H9 (cell line): ENCODE measurements at regions not wholly inside any gene's neighbourhood (a gene's known extent, or its start where the extent isn't known, plus 50 kb on each side); places are given as distances from the start of the nearest gene placed in this dataset.

Experiments used
- DNase-seq: peaks from one replicate; pipeline ENCODE4 v3.0.0-alpha.2; 2017
- H2AFZ ChIP-seq: one replicate; pipeline ENCODE4 v1.6.1; 2013; ENCODE audit warnings: mild to moderate bottlenecking, low read length, control low read depth, moderate library complexity
- H2AK5ac ChIP-seq: 2 replicates; pipeline ENCODE4 v1.6.1; 2013; ENCODE audit warnings: low read length, control low read depth, mixed read lengths; ENCODE audit not compliant: insufficient read length
- H2BK120ac ChIP-seq: one replicate; pipeline ENCODE4 v1.6.1; 2013; ENCODE audit warnings: low read depth, mild to moderate bottlenecking, low read length, control low read depth, inconsistent platforms; ENCODE audit not compliant: poor library complexity, severe bottlenecking
- H2BK12ac ChIP-seq: 2 replicates; pipeline ENCODE4 v1.6.1; 2013; ENCODE audit warnings: low read length, control low read depth, mixed read lengths, low read depth; ENCODE audit not compliant: insufficient read length
- H2BK15ac ChIP-seq: 2 replicates; pipeline ENCODE4 v1.6.1; 2013; ENCODE audit warnings: low read depth, low read length, control low read depth
- H2BK20ac ChIP-seq: one replicate; pipeline ENCODE4 v1.6.1; 2013; ENCODE audit warnings: low read depth, mild to moderate bottlenecking, low read length, control low read depth, inconsistent platforms; ENCODE audit not compliant: poor library complexity, severe bottlenecking
- H2BK5ac ChIP-seq: 2 replicates; pipeline ENCODE4 v1.6.1; 2013; ENCODE audit warnings: low read length, control low read depth, mixed read lengths; ENCODE audit not compliant: insufficient read length
- H3K14ac ChIP-seq: 2 replicates; pipeline ENCODE4 v1.6.1; 2013; ENCODE audit warnings: low read length, control low read depth; ENCODE audit not compliant: insufficient read depth
- H3K18ac ChIP-seq: 2 replicates; pipeline ENCODE4 v1.6.1; 2013; ENCODE audit warnings: low read depth, mild to moderate bottlenecking, mixed read lengths, low read length, control low read depth; ENCODE audit not compliant: insufficient read length
- H3K23ac ChIP-seq: 2 replicates; pipeline ENCODE4 v1.6.1; 2013; ENCODE audit warnings: low read length, control low read depth, mixed read lengths, low read depth; ENCODE audit not compliant: insufficient read length
- H3K23me2 ChIP-seq: 2 replicates; pipeline ENCODE4 v1.6.1; 2013; ENCODE audit warnings: low read depth, mild to moderate bottlenecking, mixed read lengths, low read length, control low read depth; ENCODE audit not compliant: insufficient read length, poor library complexity, severe bottlenecking
- H3K27ac ChIP-seq: 2 replicates; pipeline ENCODE4 v1.5.1; 2013; ENCODE audit warnings: low read length, control low read depth, mixed read lengths, low read depth; ENCODE audit not compliant: insufficient read length
- H3K27me3 ChIP-seq: 2 replicates; pipeline ENCODE4 v1.6.1; 2013; ENCODE audit warnings: low read length, control low read depth, inconsistent platforms; ENCODE audit not compliant: insufficient read depth
- H3K4ac ChIP-seq: 2 replicates; pipeline ENCODE4 v1.6.1; 2013; ENCODE audit warnings: low read depth, mild to moderate bottlenecking, control low read depth, inconsistent platforms, low read length, moderate library complexity
- H3K4me1 ChIP-seq: 2 replicates; pipeline ENCODE4 v1.6.1; 2013; ENCODE audit warnings: low read length, control low read depth, inconsistent platforms; ENCODE audit not compliant: insufficient read depth
- H3K4me2 ChIP-seq: 2 replicates; pipeline ENCODE4 v1.6.1; 2013; ENCODE audit warnings: low read length, control low read depth, mixed read lengths; ENCODE audit not compliant: insufficient read length, insufficient read depth
- H3K56ac ChIP-seq: 2 replicates; pipeline ENCODE4 v1.6.1; 2013; ENCODE audit warnings: low read depth, mild to moderate bottlenecking, mixed read lengths, low read length, control low read depth; ENCODE audit not compliant: insufficient read length
- H3K79me1 ChIP-seq: 2 replicates; pipeline ENCODE4 v1.6.1; 2013; ENCODE audit warnings: low read depth, mild to moderate bottlenecking, moderate library complexity, low read length, control low read depth, inconsistent platforms; ENCODE audit not compliant: insufficient read depth, poor library complexity, severe bottlenecking
- H3K79me2 ChIP-seq: 2 replicates; pipeline ENCODE4 v1.6.1; 2013; ENCODE audit warnings: low read length, control low read depth, inconsistent platforms; ENCODE audit not compliant: insufficient read depth
- H3K9ac ChIP-seq: 2 replicates; pipeline ENCODE4 v1.6.1; 2013; ENCODE audit warnings: low read length, control low read depth, mixed read lengths; ENCODE audit not compliant: insufficient read length; ENCODE audit errors: extremely low read depth
- H3K9me3 ChIP-seq: one replicate; pipeline ENCODE4 v1.6.1; 2013; ENCODE audit warnings: low read depth, low read length, inconsistent platforms; ENCODE audit not compliant: control insufficient read depth
- H3T11ph ChIP-seq: one replicate; pipeline ENCODE4 v1.6.1; 2013; ENCODE audit warnings: mild to moderate bottlenecking, low read length, control low read depth, inconsistent platforms
- H4K20me1 ChIP-seq: one replicate; pipeline ENCODE4 v1.6.1; 2013; ENCODE audit not compliant: control insufficient read depth, insufficient read length, insufficient read depth
- H4K5ac ChIP-seq: 2 replicates; pipeline ENCODE4 v1.6.1; 2013; ENCODE audit warnings: low read depth, mild to moderate bottlenecking, mixed read lengths, low read length, control low read depth; ENCODE audit not compliant: insufficient read length
- H4K8ac ChIP-seq: replicated peaks from 2 replicates; pipeline ENCODE4 v1.6.1; 2013; ENCODE audit warnings: low read length, control low read depth, mixed read lengths, low read depth; ENCODE audit not compliant: insufficient read length
- H4K91ac ChIP-seq: 2 replicates; pipeline ENCODE4 v1.6.1; 2013; ENCODE audit warnings: low read depth, mild to moderate bottlenecking, moderate library complexity, mixed read lengths, low read length, control low read depth; ENCODE audit not compliant: insufficient read length
- H3K27ac Mint-ChIP-seq, 3 experiments: 2 replicates in 2 of 3; 3 replicates in 1 of 3; pipeline ENCODE4 v1.8.0; 2020 to 2021; ENCODE audit warnings: mixed read lengths in 3 of 3, mild to moderate bottlenecking in 1 of 3, moderate library complexity in 1 of 3
- H3K27me3 Mint-ChIP-seq: 2 replicates; pipeline ENCODE4 v1.8.0; 2021; ENCODE audit warnings: low read depth, mild to moderate bottlenecking, moderate library complexity, mixed read lengths
- H3K36me3 Mint-ChIP-seq, 3 experiments: 2 replicates in 2 of 3; 3 replicates in 1 of 3; pipeline ENCODE4 v1.8.0; 2020 to 2021; ENCODE audit warnings: low read depth in 3 of 3, mixed read lengths in 3 of 3; ENCODE audit not compliant: insufficient read depth in 1 of 3
- H3K4me1 Mint-ChIP-seq, 2 experiments: 2 replicates each; pipeline ENCODE4 v1.8.0; 2020; ENCODE audit warnings: mixed read lengths in 2 of 2
- H3K4me3 Mint-ChIP-seq, 2 experiments: 2 replicates in 1 of 2; 3 replicates in 1 of 2; pipeline ENCODE4 v1.8.0; 2020 to 2021; ENCODE audit warnings: mild to moderate bottlenecking in 2 of 2, mixed read lengths in 2 of 2, moderate library complexity in 1 of 2
- H3K9me3 Mint-ChIP-seq, 2 experiments: 2 replicates in 1 of 2; 3 replicates in 1 of 2; pipeline ENCODE4 v1.8.0; 2020; ENCODE audit warnings: mild to moderate bottlenecking in 2 of 2, mixed read lengths in 2 of 2, moderate library complexity in 1 of 2
- CTCF ChIP-seq: fragments of 200-600 bp; sonication (generic); conservative IDR thresholded peaks from 3 replicates; pipeline ENCODE4 v1.8.0; 2021; ENCODE audit warnings: antibody characterized with exemption, mild to moderate bottlenecking
- WGBS: extraction: QIAGEN DNeasy Blood & Tissue Kit; methylation state at CpG from one replicate; pipeline ENCODE4 v1.1.7; 2013; ENCODE audit warnings: missing lambda C conversion rate, low lambda C conversion rate, mixed read lengths; ENCODE audit not compliant: insufficient read length; ENCODE audit errors: extremely low coverage; 5-methylcytosine and 5-hydroxymethylcytosine counted together

DNA sequence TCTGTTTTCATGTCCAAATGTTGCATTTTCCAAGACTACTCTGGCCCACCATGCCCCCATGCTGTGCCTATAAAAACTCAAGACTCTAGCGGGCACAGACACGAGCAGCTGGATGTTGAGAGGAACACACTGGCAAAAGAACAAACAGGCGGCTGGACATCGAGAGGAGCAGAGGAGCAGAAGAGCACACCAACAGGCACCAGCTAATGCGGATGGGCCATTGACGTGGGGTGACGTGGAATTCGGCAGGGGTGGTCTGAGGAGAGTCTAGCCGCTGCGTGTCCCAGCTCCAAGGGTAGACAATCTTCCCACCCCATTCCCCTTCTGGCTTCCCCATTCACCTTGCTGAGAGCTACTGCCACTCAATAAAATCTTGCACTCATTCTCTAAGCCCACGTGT is 54.4 kb upstream of the SMIM30 start:
- Histone ChIP-seq H2BK12ac (no peak overlapping the region), H2AFZ (no peak overlapping the region), H3K4me2 (no peak overlapping the region), H3K79me2 (no peaks in the 10 kb centered on the region), H3T11ph (no peak overlapping the region), H4K20me1 (no peaks in the 10 kb centered on the region), H4K8ac (no peak overlapping the region), H3K27ac (no peak overlapping the region), H3K27me3 (no peaks in the 10 kb centered on the region), H2AK5ac (no peak overlapping the region), H2BK15ac (no peak overlapping the region), H2BK120ac (no peak overlapping the region), H2BK20ac (no peak overlapping the region), H3K14ac (no peak overlapping the region), H3K79me1 (no peaks in the 10 kb centered on the region), H3K23ac (no peak overlapping the region), H3K4ac (no peak overlapping the region), H3K9ac (no peak overlapping the region), H3K9me3 (no peaks in the 10 kb centered on the region), H4K91ac (no peak overlapping the region), H2BK5ac (no peak overlapping the region), H3K4me1 (no peaks in the 10 kb centered on the region), H4K5ac (no peak overlapping the region), H3K56ac (no peak overlapping the region), H3K18ac (no peak overlapping the region), H3K23me2 (no peaks in the 10 kb centered on the region)
- Mint-ChIP-seq H3K4me3 (no peak overlapping the region), H3K27me3 (no peaks in the 10 kb centered on the region), H3K36me3 (no peaks in the 10 kb centered on the region), H3K4me1 (no peaks in the 10 kb centered on the region), H3K27ac (peak overlapping the region in 1 of 3 experiments; percentile 18; a peak in 1 of 7 replicates), H3K9me3 (no peaks in the 10 kb centered on the region; a peak in 1 of 5 replicates)
- no CpG with 5 or more reads among the region's 11 CpGs for WGBS
- DNase-seq, result no peak
- no peak for TF ChIP-seq CTCF
